ENCODE measurements at regions not wholly inside any gene's neighbourhood (a gene's known extent, or its start where the extent isn't known, plus 50 kb on each side); places are given as distances from the start of the nearest gene placed in this dataset.

GRCh38 chr11:67776852-67777520 lies 102.6 kb upstream of the ALDH3B2 start:
- TF ChIP-seq REST (IDR thresholded peaks at IDR 0.05; ENCODE audit: insufficient read depth in 1 of 2, low read depth in 2 of 2, low read length in 2 of 2): no peak
- no peak for TF ChIP-seq SIN3A (IDR thresholded peaks at IDR 0.05; ENCODE audit: borderline replicate concordance, insufficient read depth, low read length)
- TF ChIP-seq POLR2AphosphoS5 (IDR thresholded peaks at IDR 0.05; ENCODE audit: low read depth, low read length): no peak
- no peak for TF ChIP-seq TAF1 (IDR thresholded peaks at IDR 0.05; ENCODE audit: borderline replicate concordance, insufficient read depth, low read length)
- no peak for TF ChIP-seq FOXP2 (optimal IDR thresholded peaks at IDR 0.05; ENCODE audit: borderline replicate concordance, extremely low read depth, extremely low read length, insufficient read depth)

DNA sequence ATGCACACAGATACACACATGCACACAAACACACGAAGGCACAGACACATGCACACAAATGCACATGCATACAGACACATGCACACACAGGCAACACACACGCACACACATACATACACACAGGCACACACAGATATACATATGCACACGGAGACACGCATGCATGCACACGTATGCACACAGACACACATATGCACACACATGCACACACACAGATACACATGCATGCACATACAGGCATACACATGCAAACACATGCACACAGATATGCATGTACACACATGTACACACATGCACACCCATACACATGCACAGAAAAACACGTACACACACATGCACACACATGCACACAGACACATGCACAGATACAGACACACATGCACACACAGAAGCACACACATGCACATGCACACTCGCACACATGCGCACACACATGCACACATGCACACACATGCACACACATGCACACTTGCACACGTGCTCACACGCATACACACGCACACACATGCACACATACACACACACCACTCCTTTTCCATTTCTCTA lies 70.8 kb upstream of the ALDH3B2 start:
- no peak for TF ChIP-seq SIN3A (IDR thresholded peaks at IDR 0.05; ENCODE audit: borderline replicate concordance, insufficient read depth, low read length)
- no peak for TF ChIP-seq POLR2AphosphoS5 (IDR thresholded peaks at IDR 0.05; ENCODE audit: low read depth, low read length)
- TF ChIP-seq TAF1 (IDR thresholded peaks at IDR 0.05; ENCODE audit: borderline replicate concordance, insufficient read depth, low read length): no peak
- no peak for TF ChIP-seq REST (IDR thresholded peaks at IDR 0.05; ENCODE audit: insufficient read depth in 1 of 2, low read depth in 2 of 2, low read length in 2 of 2)
- no peak for TF ChIP-seq FOXP2 (optimal IDR thresholded peaks at IDR 0.05; ENCODE audit: borderline replicate concordance, extremely low read depth, extremely low read length, insufficient read depth)

DNA sequence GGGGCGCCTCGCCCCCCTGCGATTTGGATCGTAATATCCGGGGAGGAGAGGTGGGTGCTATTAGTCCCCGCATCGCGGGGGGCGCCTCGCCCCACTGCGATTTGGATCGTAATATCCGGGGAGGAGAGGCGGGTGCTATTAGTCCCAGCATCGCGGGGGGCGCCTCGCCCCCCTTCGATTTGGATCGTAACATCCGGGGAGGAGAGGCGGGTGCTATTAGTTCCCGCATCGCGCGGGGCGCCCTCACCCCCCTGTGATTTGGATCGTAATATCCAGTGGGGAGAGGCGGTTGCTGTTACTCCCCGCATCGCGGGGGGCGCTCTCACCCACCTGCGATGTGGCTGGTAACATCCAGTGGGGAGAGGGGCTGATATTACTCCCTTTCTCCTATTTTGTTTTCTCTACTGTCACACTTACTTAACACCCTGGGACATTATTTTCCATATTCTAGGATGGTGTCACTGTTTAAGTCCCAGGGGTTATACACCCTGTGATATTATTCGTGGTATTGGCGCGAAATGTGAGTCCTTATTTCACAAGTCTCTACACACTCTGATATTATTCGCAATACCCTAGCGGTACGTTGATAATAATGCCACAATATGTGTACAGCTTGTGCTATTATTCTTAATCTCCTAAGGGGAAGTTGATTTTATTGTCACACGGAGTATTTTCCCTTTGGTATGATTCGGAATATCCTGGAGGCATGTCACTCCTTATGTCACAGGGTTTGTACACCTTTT lies 57.8 kb upstream of the ALDH3B2 start:
- TF ChIP-seq POLR2AphosphoS5 (IDR thresholded peaks at IDR 0.05; ENCODE audit: low read depth, low read length): no peak
- TF ChIP-seq FOXP2 (optimal IDR thresholded peaks at IDR 0.05; ENCODE audit: borderline replicate concordance, extremely low read depth, extremely low read length, insufficient read depth): no peak
- no peak for TF ChIP-seq TAF1 (IDR thresholded peaks at IDR 0.05; ENCODE audit: borderline replicate concordance, insufficient read depth, low read length)
- TF ChIP-seq SIN3A (IDR thresholded peaks at IDR 0.05; ENCODE audit: borderline replicate concordance, insufficient read depth, low read length): no peak
- TF ChIP-seq REST (IDR thresholded peaks at IDR 0.05; ENCODE audit: insufficient read depth in 1 of 2, low read depth in 2 of 2, low read length in 2 of 2): no peak

GRCh38 chr11:67731583-67731982 lies 57.2 kb upstream of the ALDH3B2 start:
- TF ChIP-seq REST (IDR thresholded peaks at IDR 0.05; ENCODE audit: insufficient read depth in 1 of 2, low read depth in 2 of 2, low read length in 2 of 2): no peak
- TF ChIP-seq SIN3A (IDR thresholded peaks at IDR 0.05; ENCODE audit: borderline replicate concordance, insufficient read depth, low read length): no peak
- TF ChIP-seq TAF1 (IDR thresholded peaks at IDR 0.05; ENCODE audit: borderline replicate concordance, insufficient read depth, low read length): no peak
- no peak for TF ChIP-seq FOXP2 (optimal IDR thresholded peaks at IDR 0.05; ENCODE audit: borderline replicate concordance, extremely low read depth, extremely low read length, insufficient read depth)
